ENCODE measurements at regions not wholly inside any gene's neighbourhood (a gene's known extent, or its start where the extent isn't known, plus 50 kb on each side); places are given as distances from the start of the nearest gene placed in this dataset.
"Not testable (repeated sequence)": the region's sequence is repeated elsewhere in the genome, so short reads cannot be mapped to it uniquely, and the experiment has no call there.

GRCh38 chr6:90896075-90896547 is 309.2 kb upstream of the MAP3K7 start:
- no CpG with 5 or more reads among the region's 3 CpGs for WGBS (ENCODE audit: insufficient coverage, insufficient read length)

GRCh38 chr6:90895299-90896074 is 308.6 kb upstream of the MAP3K7 start:
- H3K27ac ChIP-seq (ENCODE audit: low read length), result no peak overlapping the region
- no CpG with 5 or more reads among the region's 9 CpGs for WGBS (ENCODE audit: insufficient coverage, insufficient read length)
- H3K27me3 ChIP-seq (ENCODE audit: control insufficient read depth, insufficient read depth, low read length), result no peaks in the 10 kb centered on the region
- H3K4me3 ChIP-seq (ENCODE audit: low read length), result no peak overlapping the region
- H3K36me3 ChIP-seq (ENCODE audit: control insufficient read depth, insufficient read depth, low read length), result no peaks in the 10 kb centered on the region
- DNase-seq (ENCODE audit: low read depth, low spot score), result no peak
- H3K4me1 ChIP-seq (ENCODE audit: control insufficient read depth, insufficient read depth, low read length), result no peaks in the 10 kb centered on the region
- no peaks in the 10 kb centered on the region for H3K9me3 ChIP-seq (ENCODE audit: control insufficient read depth, insufficient read depth, low read length)

More at GRCh38 chr6:90896075-90896547, 309.2 kb upstream of the MAP3K7 start:
- no peaks in the 10 kb centered on the region for H3K4me1 ChIP-seq (ENCODE audit: control insufficient read depth, insufficient read depth, low read length)
- H3K27me3 ChIP-seq (ENCODE audit: control insufficient read depth, insufficient read depth, low read length), result no peaks in the 10 kb centered on the region
- H3K36me3 ChIP-seq (ENCODE audit: control insufficient read depth, insufficient read depth, low read length), result no peaks in the 10 kb centered on the region
- no peaks in the 10 kb centered on the region for H3K9me3 ChIP-seq (ENCODE audit: control insufficient read depth, insufficient read depth, low read length)
- DNase-seq (ENCODE audit: low read depth, low spot score), result no peak
- no peak overlapping the region for H3K4me3 ChIP-seq (ENCODE audit: low read length)
- H3K27ac ChIP-seq (ENCODE audit: low read length), result no peak overlapping the region

- Histone ChIP-seq H3K27ac (ENCODE audit: low read length) (no peak overlapping the region), H3K4me1 (ENCODE audit: control insufficient read depth, insufficient read depth, low read length) (no peaks in the 10 kb centered on the region), H3K36me3 (ENCODE audit: control insufficient read depth, insufficient read depth, low read length) (no peaks in the 10 kb centered on the region), H3K27me3 (ENCODE audit: control insufficient read depth, insufficient read depth, low read length) (no peaks in the 10 kb centered on the region), H3K9me3 (ENCODE audit: control insufficient read depth, insufficient read depth, low read length) (no peaks in the 10 kb centered on the region), H3K4me3 (ENCODE audit: low read length) (no peak overlapping the region)
- no peak for DNase-seq (ENCODE audit: low read depth, low spot score)
- no CpG with 5 or more reads among the region's 9 CpGs for WGBS (ENCODE audit: insufficient coverage, insufficient read length)
Measured at GRCh38 chr6:90894285-90895130, 307.6 kb upstream of the MAP3K7 start.

GRCh38 chr6:90893400-90893799 is 306.5 kb upstream of the MAP3K7 start:
- Histone ChIP-seq H3K27ac (ENCODE audit: low read length) (no peak overlapping the region), H3K27me3 (ENCODE audit: control insufficient read depth, insufficient read depth, low read length) (no peaks in the 10 kb centered on the region), H3K4me1 (ENCODE audit: control insufficient read depth, insufficient read depth, low read length) (no peaks in the 10 kb centered on the region), H3K36me3 (ENCODE audit: control insufficient read depth, insufficient read depth, low read length) (no peaks in the 10 kb centered on the region), H3K4me3 (ENCODE audit: low read length) (no peak overlapping the region), H3K9me3 (ENCODE audit: control insufficient read depth, insufficient read depth, low read length) (no peaks in the 10 kb centered on the region)
- DNase-seq (ENCODE audit: low read depth, low spot score), result no peak
- whole genome bisulfite sequencing (ENCODE audit: insufficient coverage, insufficient read length), result no CpG with 5 or more reads among the region's 4 CpGs

- H3K36me3 ChIP-seq (ENCODE audit: control insufficient read depth, insufficient read depth, low read length), result no peaks in the 10 kb centered on the region
- no peak overlapping the region for H3K27ac ChIP-seq (ENCODE audit: low read length)
- no peak overlapping the region for H3K4me3 ChIP-seq (ENCODE audit: low read length)
- H3K9me3 ChIP-seq (ENCODE audit: control insufficient read depth, insufficient read depth, low read length), result no peaks in the 10 kb centered on the region
- no peaks in the 10 kb centered on the region for H3K4me1 ChIP-seq (ENCODE audit: control insufficient read depth, insufficient read depth, low read length)
- no peaks in the 10 kb centered on the region for H3K27me3 ChIP-seq (ENCODE audit: control insufficient read depth, insufficient read depth, low read length)
- no CpG with 5 or more reads among the region's 3 CpGs for WGBS (ENCODE audit: insufficient coverage, insufficient read length)
- no peak for DNase-seq (ENCODE audit: low read depth, low spot score)
Measured at GRCh38 chr6:90892271-90892670, 305.4 kb upstream of the MAP3K7 start.

- Histone ChIP-seq H3K27me3 (ENCODE audit: control insufficient read depth, insufficient read depth, low read length) (no peaks in the 10 kb centered on the region), H3K27ac (ENCODE audit: low read length) (no peak overlapping the region), H3K4me3 (ENCODE audit: low read length) (no peak overlapping the region), H3K4me1 (ENCODE audit: control insufficient read depth, insufficient read depth, low read length) (no peaks in the 10 kb centered on the region), H3K36me3 (ENCODE audit: control insufficient read depth, insufficient read depth, low read length) (no peaks in the 10 kb centered on the region), H3K9me3 (ENCODE audit: control insufficient read depth, insufficient read depth, low read length) (no peaks in the 10 kb centered on the region)
- DNase-seq (ENCODE audit: low read depth, low spot score), result no peak
- no CpG with 5 or more reads among the region's 5 CpGs for WGBS (ENCODE audit: insufficient coverage, insufficient read length)
Measured at GRCh38 chr6:90891355-90891754, 304.5 kb upstream of the MAP3K7 start.

- no CpG with 5 or more reads among the region's 8 CpGs for WGBS (ENCODE audit: insufficient coverage, insufficient read length)
- no peak for DNase-seq (ENCODE audit: low read depth, low spot score)
- Histone ChIP-seq H3K36me3 (ENCODE audit: control insufficient read depth, insufficient read depth, low read length) (no peaks in the 10 kb centered on the region), H3K27ac (ENCODE audit: low read length) (no peak overlapping the region), H3K4me1 (ENCODE audit: control insufficient read depth, insufficient read depth, low read length) (no peaks in the 10 kb centered on the region), H3K27me3 (ENCODE audit: control insufficient read depth, insufficient read depth, low read length) (no peaks in the 10 kb centered on the region), H3K9me3 (ENCODE audit: control insufficient read depth, insufficient read depth, low read length) (no peaks in the 10 kb centered on the region), H3K4me3 (ENCODE audit: low read length) (no peak overlapping the region)
Measured at GRCh38 chr6:90890683-90891330, 303.9 kb upstream of the MAP3K7 start.

GRCh38 chr6:90887764-90888163 is 300.9 kb upstream of the MAP3K7 start:
- DNase-seq (ENCODE audit: low read depth, low spot score), result no peak
- Histone ChIP-seq H3K9me3 (ENCODE audit: control insufficient read depth, insufficient read depth, low read length) (no peaks in the 10 kb centered on the region), H3K27me3 (ENCODE audit: control insufficient read depth, insufficient read depth, low read length) (no peaks in the 10 kb centered on the region), H3K4me1 (ENCODE audit: control insufficient read depth, insufficient read depth, low read length) (peaks cover 1% of the 10 kb centered on the region), H3K27ac (ENCODE audit: low read length) (no peak overlapping the region), H3K4me3 (ENCODE audit: low read length) (no peak overlapping the region), H3K36me3 (ENCODE audit: control insufficient read depth, insufficient read depth, low read length) (no peaks in the 10 kb centered on the region)

GRCh38 chr6:90885611-90886056 is 298.8 kb upstream of the MAP3K7 start:
- Histone ChIP-seq H3K4me1 (ENCODE audit: control insufficient read depth, insufficient read depth, low read length) (peaks cover 1% of the 10 kb centered on the region), H3K36me3 (ENCODE audit: control insufficient read depth, insufficient read depth, low read length) (no peaks in the 10 kb centered on the region), H3K27me3 (ENCODE audit: control insufficient read depth, insufficient read depth, low read length) (no peaks in the 10 kb centered on the region), H3K9me3 (ENCODE audit: control insufficient read depth, insufficient read depth, low read length) (no peaks in the 10 kb centered on the region), H3K27ac (ENCODE audit: low read length) (no peak overlapping the region), H3K4me3 (ENCODE audit: low read length) (no peak overlapping the region)
- DNase-seq (ENCODE audit: low read depth, low spot score), result no peak
- WGBS (ENCODE audit: insufficient coverage, insufficient read length), result no CpG with 5 or more reads among the region's 10 CpGs

GRCh38 chr6:90885137-90885536 is 298.3 kb upstream of the MAP3K7 start:
- H3K27me3 ChIP-seq (ENCODE audit: control insufficient read depth, insufficient read depth, low read length); H3K9me3 ChIP-seq (ENCODE audit: control insufficient read depth, insufficient read depth, low read length); DNase-seq (ENCODE audit: low read depth, low spot score); H3K4me3 ChIP-seq (ENCODE audit: low read length); H3K4me1 ChIP-seq (ENCODE audit: control insufficient read depth, insufficient read depth, low read length); H3K27ac ChIP-seq (ENCODE audit: low read length); H3K36me3 ChIP-seq (ENCODE audit: control insufficient read depth, insufficient read depth, low read length): not testable (repeated sequence)
- WGBS (ENCODE audit: insufficient coverage, insufficient read length), result no CpG with 5 or more reads among the region's 4 CpGs

Measured in iPS DF 6.9 (cell line).